Lower leg skin (tissue), 3 donors: ENCODE measurements at regions not wholly inside any gene's neighbourhood (a gene's known extent, or its start where the extent isn't known, plus 50 kb on each side); places are given as distances from the start of the nearest gene placed in this dataset.

Experiments used
- POLR2A ChIP-seq, 2 donors: fragments of 450-650 bp; IDR thresholded peaks; one replicate each; pipeline ENCODE4 v1.6.1; 2016 to 2017; ENCODE audit warnings: antibody characterized with exemption in 2 of 2, mild to moderate bottlenecking in 1 of 2, moderate library complexity in 1 of 2
- TF ChIP-seq, protein P1 (sequence below), 3 donors: fragments of 450-650 bp; IDR thresholded peaks; one replicate each; pipeline ENCODE4 v1.5.1; 2016; ENCODE audit warnings: antibody characterized with exemption in 3 of 3, mild to moderate bottlenecking in 3 of 3, moderate library complexity in 2 of 3

DNA sequence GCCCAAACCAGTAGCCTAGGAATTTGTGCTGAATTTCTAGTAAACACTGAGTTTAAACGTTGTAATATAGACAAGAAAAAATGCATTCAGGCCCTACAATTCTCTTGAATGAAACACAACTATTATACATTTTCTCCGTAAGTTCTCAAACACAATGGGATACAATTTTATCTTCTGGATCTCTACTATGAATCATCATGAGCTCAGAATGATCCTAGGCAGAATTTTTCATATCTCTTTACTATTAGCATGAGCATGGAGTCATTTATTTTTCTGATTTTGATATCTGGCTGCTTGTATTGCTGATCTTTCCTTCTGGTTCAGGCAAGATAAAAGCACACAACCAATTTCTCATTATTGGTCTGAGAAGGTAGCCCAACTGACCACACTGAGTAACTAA is 1123.4 kb upstream of the RAG2 start:
- TF ChIP-seq, protein P1, sequence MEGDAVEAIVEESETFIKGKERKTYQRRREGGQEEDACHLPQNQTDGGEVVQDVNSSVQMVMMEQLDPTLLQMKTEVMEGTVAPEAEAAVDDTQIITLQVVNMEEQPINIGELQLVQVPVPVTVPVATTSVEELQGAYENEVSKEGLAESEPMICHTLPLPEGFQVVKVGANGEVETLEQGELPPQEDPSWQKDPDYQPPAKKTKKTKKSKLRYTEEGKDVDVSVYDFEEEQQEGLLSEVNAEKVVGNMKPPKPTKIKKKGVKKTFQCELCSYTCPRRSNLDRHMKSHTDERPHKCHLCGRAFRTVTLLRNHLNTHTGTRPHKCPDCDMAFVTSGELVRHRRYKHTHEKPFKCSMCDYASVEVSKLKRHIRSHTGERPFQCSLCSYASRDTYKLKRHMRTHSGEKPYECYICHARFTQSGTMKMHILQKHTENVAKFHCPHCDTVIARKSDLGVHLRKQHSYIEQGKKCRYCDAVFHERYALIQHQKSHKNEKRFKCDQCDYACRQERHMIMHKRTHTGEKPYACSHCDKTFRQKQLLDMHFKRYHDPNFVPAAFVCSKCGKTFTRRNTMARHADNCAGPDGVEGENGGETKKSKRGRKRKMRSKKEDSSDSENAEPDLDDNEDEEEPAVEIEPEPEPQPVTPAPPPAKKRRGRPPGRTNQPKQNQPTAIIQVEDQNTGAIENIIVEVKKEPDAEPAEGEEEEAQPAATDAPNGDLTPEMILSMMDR (IDR thresholded peaks at IDR 0.05) = no peak
- no peak for TF ChIP-seq POLR2A (IDR thresholded peaks at IDR 0.05)
